ENCODE measurements at regions not wholly inside any gene's neighbourhood (a gene's known extent, or its start where the extent isn't known, plus 50 kb on each side); places are given as distances from the start of the nearest gene placed in this dataset.
A peak's percentile ranks its signal among the peaks of the same experiment; 100 is the strongest.

GRCh38 chr7:155194382-155195140 lies 103.1 kb upstream of the INSIG1 start:
- Mint-ChIP-seq H3K4me1 (ENCODE audit: unreplicated experiment) (peaks cover 4% of the 10 kb centered on the region), H3K27me3 (ENCODE audit: unreplicated experiment) (peaks cover 21% of the 10 kb centered on the region), H3K4me3 (ENCODE audit: unreplicated experiment) (no peak overlapping the region), H3K36me3 (ENCODE audit: unreplicated experiment) (no peaks in the 10 kb centered on the region), H3K27ac (ENCODE audit: unreplicated experiment) (no peak overlapping the region), H3K9me3 (ENCODE audit: unreplicated experiment) (peaks cover 7% of the 10 kb centered on the region)
- TF ChIP-seq CTCF (IDR thresholded peaks at IDR 0.05): no peak
- DNase-seq (ENCODE audit: extremely low spot score, unreplicated experiment): no peak

- H3K27ac Mint-ChIP-seq (ENCODE audit: unreplicated experiment): no peak overlapping the region
- H3K4me1 Mint-ChIP-seq (ENCODE audit: unreplicated experiment): no peaks in the 10 kb centered on the region
- no peak for TF ChIP-seq CTCF (IDR thresholded peaks at IDR 0.05)
- H3K4me3 Mint-ChIP-seq (ENCODE audit: unreplicated experiment): no peak overlapping the region
- peaks cover 7% of the 10 kb centered on the region for H3K9me3 Mint-ChIP-seq (ENCODE audit: unreplicated experiment)
- no peaks in the 10 kb centered on the region for H3K36me3 Mint-ChIP-seq (ENCODE audit: unreplicated experiment)
- DNase-seq (ENCODE audit: extremely low spot score, unreplicated experiment): no peak
- peaks cover 16% of the 10 kb centered on the region for H3K27me3 Mint-ChIP-seq (ENCODE audit: unreplicated experiment)
These were observed 101.6 kb upstream of the INSIG1 start for GRCh38 chr7:155195939-155196523.

GRCh38 chr7:155198196-155198892 lies 99.3 kb upstream of the INSIG1 start:
- Mint-ChIP-seq H3K4me3 (ENCODE audit: unreplicated experiment) (no peak overlapping the region), H3K27ac (ENCODE audit: unreplicated experiment) (no peak overlapping the region), H3K9me3 (ENCODE audit: unreplicated experiment) (peaks cover 7% of the 10 kb centered on the region), H3K4me1 (ENCODE audit: unreplicated experiment) (no peaks in the 10 kb centered on the region), H3K27me3 (ENCODE audit: unreplicated experiment) (peaks cover 4% of the 10 kb centered on the region), H3K36me3 (ENCODE audit: unreplicated experiment) (no peaks in the 10 kb centered on the region)
- no peak for TF ChIP-seq CTCF (IDR thresholded peaks at IDR 0.05)
- DNase-seq (ENCODE audit: extremely low spot score, unreplicated experiment): peak; percentile 77

GRCh38 chr7:155198901-155199845 lies 98.5 kb upstream of the INSIG1 start:
- no peak overlapping the region for H3K27ac Mint-ChIP-seq (ENCODE audit: unreplicated experiment)

More at GRCh38 chr7:155198901-155199845, 98.5 kb upstream of the INSIG1 start:
- no peak for DNase-seq (ENCODE audit: extremely low spot score, unreplicated experiment)
- peaks cover 7% of the 10 kb centered on the region for H3K9me3 Mint-ChIP-seq (ENCODE audit: unreplicated experiment)
- H3K4me1 Mint-ChIP-seq (ENCODE audit: unreplicated experiment): no peaks in the 10 kb centered on the region
- no peak for TF ChIP-seq CTCF (IDR thresholded peaks at IDR 0.05)
- H3K4me3 Mint-ChIP-seq (ENCODE audit: unreplicated experiment): no peak overlapping the region
- peaks cover 4% of the 10 kb centered on the region for H3K27me3 Mint-ChIP-seq (ENCODE audit: unreplicated experiment)
- no peaks in the 10 kb centered on the region for H3K36me3 Mint-ChIP-seq (ENCODE audit: unreplicated experiment)
